ENCODE measurements at regions not wholly inside any gene's neighbourhood (a gene's known extent, or its start where the extent isn't known, plus 50 kb on each side); places are given as distances from the start of the nearest gene placed in this dataset.

GRCh38 chr5:107320376-107320775 is 350.4 kb downstream of the EFNA5 start:
- no peak for DNase-seq (ENCODE audit: low read depth)
- no peak overlapping the region for H3K4me3 ChIP-seq (ENCODE audit: low read depth, low read length)
- TF ChIP-seq CTCF (conservative IDR thresholded peaks at IDR 0.05; ENCODE audit: low read depth, low read length) = no peak

- no peak for DNase-seq (ENCODE audit: low read depth)
- no peak for TF ChIP-seq CTCF (conservative IDR thresholded peaks at IDR 0.05; ENCODE audit: low read depth, low read length)
- no peak overlapping the region for H3K4me3 ChIP-seq (ENCODE audit: low read depth, low read length)
Measured at GRCh38 chr5:107319901-107320300, 350.8 kb downstream of the EFNA5 start.

- TF ChIP-seq CTCF (conservative IDR thresholded peaks at IDR 0.05; ENCODE audit: low read depth, low read length) = no peak
- H3K4me3 ChIP-seq (ENCODE audit: low read depth, low read length) = no peak overlapping the region
- DNase-seq (ENCODE audit: low read depth) = no peak
Measured at GRCh38 chr5:107314330-107314729, 356.4 kb downstream of the EFNA5 start.

GRCh38 chr5:107313921-107314320 is 356.8 kb downstream of the EFNA5 start:
- no peak overlapping the region for H3K4me3 ChIP-seq (ENCODE audit: low read depth, low read length)
- DNase-seq (ENCODE audit: low read depth) = no peak
- no peak for TF ChIP-seq CTCF (conservative IDR thresholded peaks at IDR 0.05; ENCODE audit: low read depth, low read length)

GRCh38 chr5:107313098-107313497 is 357.6 kb downstream of the EFNA5 start:
- no peak for DNase-seq (ENCODE audit: low read depth)
- H3K4me3 ChIP-seq (ENCODE audit: low read depth, low read length) = no peak overlapping the region
- no peak for TF ChIP-seq CTCF (conservative IDR thresholded peaks at IDR 0.05; ENCODE audit: low read depth, low read length)

- TF ChIP-seq CTCF (conservative IDR thresholded peaks at IDR 0.05; ENCODE audit: low read depth, low read length) = no peak
- H3K4me3 ChIP-seq (ENCODE audit: low read depth, low read length) = no peak overlapping the region
- DNase-seq (ENCODE audit: low read depth) = no peak
Measured at GRCh38 chr5:107310181-107310580, 360.6 kb downstream of the EFNA5 start.

GRCh38 chr5:107306594-107306993 is 364.1 kb downstream of the EFNA5 start:
- no peak for TF ChIP-seq CTCF (conservative IDR thresholded peaks at IDR 0.05; ENCODE audit: low read depth, low read length)
- DNase-seq (ENCODE audit: low read depth) = no peak
- H3K4me3 ChIP-seq (ENCODE audit: low read depth, low read length) = no peak overlapping the region

All from choroid plexus epithelial cell (primary cell).